ENCODE measurements at regions not wholly inside any gene's neighbourhood (a gene's known extent, or its start where the extent isn't known, plus 50 kb on each side); places are given as distances from the start of the nearest gene placed in this dataset.

DNA sequence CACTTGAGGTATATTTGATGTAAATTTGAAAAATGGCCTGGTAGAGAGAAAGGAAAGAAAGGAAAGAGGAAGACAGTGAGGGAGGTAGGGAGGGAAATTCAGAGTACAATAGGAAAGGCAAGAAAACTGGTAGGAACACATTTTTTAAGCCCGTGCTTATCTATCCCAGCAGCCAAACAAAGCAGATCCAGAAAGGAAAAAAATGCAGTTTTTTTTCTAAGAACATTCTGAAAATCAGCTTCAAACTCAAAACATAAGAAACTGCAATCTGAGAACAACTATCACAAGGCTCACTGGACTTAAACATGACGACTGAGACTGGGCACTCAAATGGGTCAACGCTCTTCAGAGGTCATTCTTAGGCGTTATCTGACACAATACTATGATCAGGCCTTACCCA is 408.3 kb upstream of the DDI1 start:
- peak; percentile 25 for DNase-seq (ENCODE audit: low read depth, low spot score)

More for the DNA sequence above, 408.3 kb upstream of the DDI1 start:
- BruUV-seq (replicated peaks) = no TSS peak
- no peaks in the 10 kb centered on the region for H3K27me3 ChIP-seq (ENCODE audit: control insufficient read depth in 2 of 2, insufficient read depth in 2 of 2, low read length in 2 of 2)
- no peak for FAIRE-seq
- H3K27ac ChIP-seq (ENCODE audit: insufficient read depth, low read depth, low read length) = no peak overlapping the region
- CTCF ChIA-PET = no interaction called here
- no peak for TF ChIP-seq FOS (IDR thresholded peaks at IDR 0.05; ENCODE audit: borderline replicate concordance, insufficient read depth, low read length)
- no peak for TF ChIP-seq POLR2A (IDR thresholded peaks at IDR 0.05; ENCODE audit: low read depth, low read length)
- TF ChIP-seq GATA2 (IDR thresholded peaks at IDR 0.05; ENCODE audit: insufficient read depth, insufficient read length, low read depth, low read length) = no peak
- TF ChIP-seq, protein P1, sequence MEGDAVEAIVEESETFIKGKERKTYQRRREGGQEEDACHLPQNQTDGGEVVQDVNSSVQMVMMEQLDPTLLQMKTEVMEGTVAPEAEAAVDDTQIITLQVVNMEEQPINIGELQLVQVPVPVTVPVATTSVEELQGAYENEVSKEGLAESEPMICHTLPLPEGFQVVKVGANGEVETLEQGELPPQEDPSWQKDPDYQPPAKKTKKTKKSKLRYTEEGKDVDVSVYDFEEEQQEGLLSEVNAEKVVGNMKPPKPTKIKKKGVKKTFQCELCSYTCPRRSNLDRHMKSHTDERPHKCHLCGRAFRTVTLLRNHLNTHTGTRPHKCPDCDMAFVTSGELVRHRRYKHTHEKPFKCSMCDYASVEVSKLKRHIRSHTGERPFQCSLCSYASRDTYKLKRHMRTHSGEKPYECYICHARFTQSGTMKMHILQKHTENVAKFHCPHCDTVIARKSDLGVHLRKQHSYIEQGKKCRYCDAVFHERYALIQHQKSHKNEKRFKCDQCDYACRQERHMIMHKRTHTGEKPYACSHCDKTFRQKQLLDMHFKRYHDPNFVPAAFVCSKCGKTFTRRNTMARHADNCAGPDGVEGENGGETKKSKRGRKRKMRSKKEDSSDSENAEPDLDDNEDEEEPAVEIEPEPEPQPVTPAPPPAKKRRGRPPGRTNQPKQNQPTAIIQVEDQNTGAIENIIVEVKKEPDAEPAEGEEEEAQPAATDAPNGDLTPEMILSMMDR (IDR thresholded peaks at IDR 0.05; ENCODE audit: extremely low read depth in 1 of 2, insufficient read depth in 1 of 2, low read depth in 1 of 2, low read length in 2 of 2) = no peak
- no peak for TF ChIP-seq MYC (IDR thresholded peaks at IDR 0.05; ENCODE audit: low read depth, low read length)
- TF ChIP-seq, protein P2, sequence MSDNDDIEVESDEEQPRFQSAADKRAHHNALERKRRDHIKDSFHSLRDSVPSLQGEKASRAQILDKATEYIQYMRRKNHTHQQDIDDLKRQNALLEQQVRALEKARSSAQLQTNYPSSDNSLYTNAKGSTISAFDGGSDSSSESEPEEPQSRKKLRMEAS (IDR thresholded peaks at IDR 0.05; ENCODE audit: insufficient read depth, insufficient read length) = no peak
- TF ChIP-seq JUN (IDR thresholded peaks at IDR 0.05; ENCODE audit: borderline replicate concordance, insufficient read depth, insufficient read length, low read depth) = no peak
- no peak for TF ChIP-seq EZH2 (IDR thresholded peaks at IDR 0.05; ENCODE audit: borderline replicate concordance, low read depth, low read length, severe bottlenecking)
- no peak for TF ChIP-seq POLR2AphosphoS5 (IDR thresholded peaks at IDR 0.05; ENCODE audit: insufficient read depth, low read depth, low read length)
- peaks cover 56% of the 10 kb centered on the region for H3K4me1 ChIP-seq (ENCODE audit: control insufficient read depth, extremely low read depth, insufficient read depth, low read length)
- H3K9me3 ChIP-seq (replicated peaks; ENCODE audit: control insufficient read depth, insufficient read depth, low read length) = no peaks in the 10 kb centered on the region
- no peaks in the 10 kb centered on the region for H3K36me3 ChIP-seq (ENCODE audit: control insufficient read depth in 2 of 2, extremely low read depth in 1 of 2, insufficient read depth in 2 of 2, low read length in 2 of 2)
- H3K4me3 ChIP-seq (replicated peaks in 1 of 3; ENCODE audit: insufficient read depth in 1 of 3, low read depth in 1 of 3, low read length in 3 of 3) = no peak overlapping the region
- H3K4me2 ChIP-seq (ENCODE audit: insufficient read depth, low read length) = no peak overlapping the region
- intact Hi-C loops (cut with micrococcal nuclease) (loop anchor here (5.0 to 10.0 kb wide), 6 partner anchors 177 to 1716 kb away; partner anchors contain the start of genes CARD16, DCUN1D5 and DYNC2H1), dilution Hi-C loops (cut with MboI; ENCODE audit: extremely low pct_ligation_motif_present, low sequenced_read_pairs) (no loop called here)
- no peaks in the 10 kb centered on the region for H3K9me1 ChIP-seq (replicated peaks; ENCODE audit: control insufficient read depth, extremely low read depth, insufficient read depth, low read length)
- H4K20me1 ChIP-seq (replicated peaks; ENCODE audit: control insufficient read depth, extremely low read depth, insufficient read depth, low read length) = no peaks in the 10 kb centered on the region
- peak overlapping the region; percentile 7 for H2AFZ ChIP-seq (ENCODE audit: low read depth, low read length)
- H3K9ac ChIP-seq (replicated peaks; ENCODE audit: extremely low read depth, insufficient read depth, low read length) = no peak overlapping the region
- POLR2A ChIA-PET = no interaction called here
- no peaks in the 10 kb centered on the region for H3K79me2 ChIP-seq (ENCODE audit: control insufficient read depth, insufficient read depth, low read length)
